Gastroesophageal sphincter (tissue), 3 donors: ENCODE measurements at regions not wholly inside any gene's neighbourhood (a gene's known extent, or its start where the extent isn't known, plus 50 kb on each side); places are given as distances from the start of the nearest gene placed in this dataset.

Source experiments
- POLR2A ChIP-seq, 2 donors: fragments of 450-650 bp; IDR thresholded peaks; one replicate each; pipeline ENCODE4 v1.6.1; 2017; ENCODE audit warnings: antibody characterized with exemption in 2 of 2, mild to moderate bottlenecking in 2 of 2, moderate library complexity in 1 of 2
- TF ChIP-seq, protein P1 (sequence below), 4 experiments: fragments of 200-600 bp in 2 of 4; fragments of 450-650 bp in 2 of 4; sonication (generic) in 1 of 4; IDR thresholded peaks; one replicate each; pipeline ENCODE4 v1.5.1; 2017 to 2019; ENCODE audit warnings: antibody characterized with exemption in 4 of 4, mild to moderate bottlenecking in 2 of 4, moderate library complexity in 2 of 4

DNA sequence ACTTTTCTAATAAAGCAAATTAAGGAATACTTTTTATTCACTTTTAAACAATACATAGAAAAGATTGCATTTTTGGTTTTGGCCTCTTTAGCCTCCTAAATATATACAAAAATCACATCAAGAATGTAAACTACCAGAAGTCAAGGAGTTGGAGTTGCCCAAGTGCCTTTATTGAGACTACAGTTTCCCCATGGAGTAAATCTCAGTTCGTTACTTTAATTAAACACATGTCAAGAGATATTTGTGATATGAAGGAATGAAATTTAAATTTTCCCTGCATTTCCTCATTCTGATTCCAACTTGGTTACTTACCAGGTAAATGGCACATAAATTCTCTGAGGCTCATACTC is 492.9 kb downstream of the TNS3 start:
- TF ChIP-seq POLR2A (IDR thresholded peaks at IDR 0.05): no peak
- TF ChIP-seq, protein P1, sequence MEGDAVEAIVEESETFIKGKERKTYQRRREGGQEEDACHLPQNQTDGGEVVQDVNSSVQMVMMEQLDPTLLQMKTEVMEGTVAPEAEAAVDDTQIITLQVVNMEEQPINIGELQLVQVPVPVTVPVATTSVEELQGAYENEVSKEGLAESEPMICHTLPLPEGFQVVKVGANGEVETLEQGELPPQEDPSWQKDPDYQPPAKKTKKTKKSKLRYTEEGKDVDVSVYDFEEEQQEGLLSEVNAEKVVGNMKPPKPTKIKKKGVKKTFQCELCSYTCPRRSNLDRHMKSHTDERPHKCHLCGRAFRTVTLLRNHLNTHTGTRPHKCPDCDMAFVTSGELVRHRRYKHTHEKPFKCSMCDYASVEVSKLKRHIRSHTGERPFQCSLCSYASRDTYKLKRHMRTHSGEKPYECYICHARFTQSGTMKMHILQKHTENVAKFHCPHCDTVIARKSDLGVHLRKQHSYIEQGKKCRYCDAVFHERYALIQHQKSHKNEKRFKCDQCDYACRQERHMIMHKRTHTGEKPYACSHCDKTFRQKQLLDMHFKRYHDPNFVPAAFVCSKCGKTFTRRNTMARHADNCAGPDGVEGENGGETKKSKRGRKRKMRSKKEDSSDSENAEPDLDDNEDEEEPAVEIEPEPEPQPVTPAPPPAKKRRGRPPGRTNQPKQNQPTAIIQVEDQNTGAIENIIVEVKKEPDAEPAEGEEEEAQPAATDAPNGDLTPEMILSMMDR (IDR thresholded peaks at IDR 0.05): no peak
